HepG2 (cell line): ENCODE measurements at regions not wholly inside any gene's neighbourhood (a gene's known extent, or its start where the extent isn't known, plus 50 kb on each side); places are given as distances from the start of the nearest gene placed in this dataset.
A peak's percentile ranks its signal among the peaks of the same experiment; 100 is the strongest.

Experiments
- ASH2L ChIP-seq: fragments of 300-600, 200-600 bp; sonication (generic); IDR thresholded peaks from 2 replicates; pipeline ENCODE4 v1.7.0; 2017; ENCODE audit warnings: low read depth, mild to moderate bottlenecking, moderate library complexity, mixed read lengths, low read length; ENCODE audit not compliant: insufficient read length
- BCL6 ChIP-seq: IDR thresholded peaks from 2 replicates; pipeline ENCODE4 v1.6.1; 2016; ENCODE audit warnings: missing genetic modification reagents, missing compliant biosample characterization
- CEBPG ChIP-seq: IDR thresholded peaks from 2 replicates; pipeline ENCODE4 v1.6.1; 2016
- CREM ChIP-seq, 2 experiments: sonication (generic) in 1 of 2; formaldehyde crosslinking in 1 of 2; IDR thresholded peaks; 2 replicates each; pipeline versions ENCODE4 v1.4.0 to v1.6.1; 2016 to 2020; ENCODE audit warnings: antibody characterized with exemption in 1 of 2, mild to moderate bottlenecking in 1 of 2, missing genetic modification reagents in 1 of 2
- FOXP1 ChIP-seq, 2 experiments: fragments of 450-650 bp in 1 of 2; IDR thresholded peaks; 2 replicates each; pipeline ENCODE4 v1.6.1; 2017 to 2018; ENCODE audit warnings: antibody characterized with exemption in 1 of 2
- HNF4A ChIP-seq: sonication (generic); formaldehyde crosslinking; IDR thresholded peaks from 2 replicates; pipeline ENCODE4 v1.4.0; 2020; ENCODE audit warnings: missing genetic modification reagents
- RCOR2 ChIP-seq: IDR thresholded peaks from 2 replicates; pipeline ENCODE4 v1.6.1; 2016; ENCODE audit warnings: missing biosample characterization, missing genetic modification reagents
- SALL1 ChIP-seq: sonication (generic); formaldehyde crosslinking; IDR thresholded peaks from 2 replicates; pipeline ENCODE4 v1.8.0; 2022; ENCODE audit warnings: mild to moderate bottlenecking, missing genetic modification reagents
- SAP130 ChIP-seq: IDR thresholded peaks from 2 replicates; pipeline ENCODE4 v1.6.1; 2016; ENCODE audit warnings: low read depth
- SOX6 ChIP-seq, 2 experiments: fragments of 450-650 bp in 1 of 2; sonication (generic) in 1 of 2; formaldehyde crosslinking in 1 of 2; IDR thresholded peaks; 2 replicates each; pipeline versions ENCODE4 v1.4.0 to v1.6.1; 2017 to 2020; ENCODE audit warnings: antibody characterized with exemption in 1 of 2, mild to moderate bottlenecking in 1 of 2, missing genetic modification reagents in 1 of 2
- TCF7 ChIP-seq: sonication (generic); IDR thresholded peaks from 2 replicates; pipeline ENCODE4 v1.6.1; 2016; ENCODE audit warnings: antibody characterized with exemption, low read depth
- THAP11 ChIP-seq: IDR thresholded peaks from 2 replicates; pipeline ENCODE4 v1.6.1; 2016; ENCODE audit warnings: missing biosample characterization, missing genetic modification reagents
- ZFP82 ChIP-seq: sonication (generic); formaldehyde crosslinking; IDR thresholded peaks from 2 replicates; pipeline ENCODE4 v1.5.1; 2020; ENCODE audit warnings: mild to moderate bottlenecking, missing genetic modification reagents, borderline replicate concordance
- ZMYM3 ChIP-seq: sonication (generic); formaldehyde crosslinking; IDR thresholded peaks from 2 replicates; pipeline ENCODE4 v1.5.1; 2020; ENCODE audit warnings: mild to moderate bottlenecking, missing genetic modification reagents
- ZNF629 ChIP-seq: sonication (generic); formaldehyde crosslinking; conservative IDR thresholded peaks from 2 replicates; pipeline ENCODE4 v1.5.0; 2020; ENCODE audit warnings: missing genetic modification reagents
- TF ChIP-seq, protein P1 (sequence below): sonication (generic); formaldehyde crosslinking; IDR thresholded peaks from 2 replicates; pipeline ENCODE4 v1.4.0; 2020; ENCODE audit warnings: missing genetic modification reagents
- TF ChIP-seq, protein P2 (sequence below): IDR thresholded peaks from 2 replicates; pipeline ENCODE4 v1.6.1; 2016; ENCODE audit warnings: missing biosample characterization, missing genetic modification reagents, low read depth
- TF ChIP-seq, protein P3 (sequence below): sonication (generic); formaldehyde crosslinking; IDR thresholded peaks from 2 replicates; pipeline ENCODE4 v1.4.0; 2020; ENCODE audit warnings: missing genetic modification reagents
- TF ChIP-seq, protein P4 (sequence below), 2 experiments: fragments of 450-650 bp in 1 of 2; sonication (generic) in 1 of 2; formaldehyde crosslinking; IDR thresholded peaks; 2 replicates each; pipeline versions ENCODE4 v1.5.0 to v1.8.0; 2020 to 2022; ENCODE audit warnings: mild to moderate bottlenecking in 1 of 2, missing genetic modification reagents in 1 of 2
- TF ChIP-seq, protein P5 (sequence below): sonication (generic); formaldehyde crosslinking; IDR thresholded peaks from 2 replicates; pipeline ENCODE4 v1.4.0; 2020; ENCODE audit warnings: low read depth, mild to moderate bottlenecking, missing genetic modification reagents

DNA sequence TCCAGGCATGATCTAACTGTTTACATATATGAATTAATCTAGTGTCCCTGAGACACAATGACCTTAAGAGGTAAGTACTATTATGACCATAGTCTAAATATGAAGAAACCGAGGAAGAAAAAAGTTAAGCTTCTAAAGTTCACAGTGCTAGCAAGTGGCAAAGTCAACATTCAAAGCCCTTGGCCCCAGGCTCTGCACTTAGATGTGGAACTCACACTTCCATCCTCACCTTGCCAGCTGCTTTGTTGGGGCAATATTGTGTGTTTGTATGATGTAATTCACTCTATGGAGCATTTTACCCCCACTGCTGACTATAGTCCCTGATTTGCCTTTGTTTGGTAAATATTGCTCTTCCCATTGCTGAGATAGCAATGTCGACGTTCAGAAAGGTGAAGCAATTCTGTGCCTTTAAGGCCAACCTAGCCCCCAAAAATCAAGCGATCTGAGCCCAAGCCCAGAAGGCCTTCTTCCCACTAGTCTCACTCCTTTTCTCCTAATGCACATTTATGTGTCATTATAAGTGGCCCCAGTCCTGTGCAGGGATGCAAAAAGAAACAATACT lies 487.6 kb upstream of the ZMIZ1 start (continued):
- TF ChIP-seq RCOR2 (0 out of 2 replicates have a peak, but pooled peaks have one; percentile 49), CEBPG (CRISPR knock-in tag) (peak; percentile 26), ZMYM3 (CRISPR knock-in tag) (peak; percentile 76; the same call in 1 of the 2 replicates), ASH2L (no peak), BCL6 (CRISPR knock-in tag) (0 out of 2 replicates have a peak, but pooled peaks have one; percentile 11), SALL1 (CRISPR knock-in tag) (0 out of 2 replicates have a peak, but pooled peaks have one; percentile 21), SAP130 (CRISPR knock-in tag) (0 out of 2 replicates have a peak, but pooled peaks have one; percentile 23), SOX6 (IDR thresholded peaks at IDR 0.05) (no peak), SOX6 (CRISPR knock-in tag; IDR thresholded peaks at IDR 0.05) (peak; percentile 61; the same call in 1 of the 2 replicates), TCF7 (peak; percentile 21; the same call in 1 of the 2 replicates), CREM (IDR thresholded peaks at IDR 0.05) (no peak), CREM (CRISPR knock-in tag; IDR thresholded peaks at IDR 0.05) (no peak), HNF4A (CRISPR knock-in tag) (peak; percentile 41; the same call in 1 of the 2 replicates), FOXP1 (IDR thresholded peaks at IDR 0.05) (no peak), FOXP1 (CRISPR knock-in tag; IDR thresholded peaks at IDR 0.05) (peak; percentile 48; the same call in 1 of the 2 replicates), ZNF629 (CRISPR knock-in tag) (peak; percentile 96), THAP11 (CRISPR knock-in tag) (0 out of 2 replicates have a peak, but pooled peaks have one; percentile 31), ZFP82 (CRISPR knock-in tag) (no peak)
- TF ChIP-seq, protein P1, sequence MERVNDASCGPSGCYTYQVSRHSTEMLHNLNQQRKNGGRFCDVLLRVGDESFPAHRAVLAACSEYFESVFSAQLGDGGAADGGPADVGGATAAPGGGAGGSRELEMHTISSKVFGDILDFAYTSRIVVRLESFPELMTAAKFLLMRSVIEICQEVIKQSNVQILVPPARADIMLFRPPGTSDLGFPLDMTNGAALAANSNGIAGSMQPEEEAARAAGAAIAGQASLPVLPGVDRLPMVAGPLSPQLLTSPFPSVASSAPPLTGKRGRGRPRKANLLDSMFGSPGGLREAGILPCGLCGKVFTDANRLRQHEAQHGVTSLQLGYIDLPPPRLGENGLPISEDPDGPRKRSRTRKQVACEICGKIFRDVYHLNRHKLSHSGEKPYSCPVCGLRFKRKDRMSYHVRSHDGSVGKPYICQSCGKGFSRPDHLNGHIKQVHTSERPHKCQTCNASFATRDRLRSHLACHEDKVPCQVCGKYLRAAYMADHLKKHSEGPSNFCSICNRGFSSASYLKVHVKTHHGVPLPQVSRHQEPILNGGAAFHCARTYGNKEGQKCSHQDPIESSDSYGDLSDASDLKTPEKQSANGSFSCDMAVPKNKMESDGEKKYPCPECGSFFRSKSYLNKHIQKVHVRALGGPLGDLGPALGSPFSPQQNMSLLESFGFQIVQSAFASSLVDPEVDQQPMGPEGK = peak; percentile 48; the same call in 1 of the 2 replicates
- TF ChIP-seq, protein P2, sequence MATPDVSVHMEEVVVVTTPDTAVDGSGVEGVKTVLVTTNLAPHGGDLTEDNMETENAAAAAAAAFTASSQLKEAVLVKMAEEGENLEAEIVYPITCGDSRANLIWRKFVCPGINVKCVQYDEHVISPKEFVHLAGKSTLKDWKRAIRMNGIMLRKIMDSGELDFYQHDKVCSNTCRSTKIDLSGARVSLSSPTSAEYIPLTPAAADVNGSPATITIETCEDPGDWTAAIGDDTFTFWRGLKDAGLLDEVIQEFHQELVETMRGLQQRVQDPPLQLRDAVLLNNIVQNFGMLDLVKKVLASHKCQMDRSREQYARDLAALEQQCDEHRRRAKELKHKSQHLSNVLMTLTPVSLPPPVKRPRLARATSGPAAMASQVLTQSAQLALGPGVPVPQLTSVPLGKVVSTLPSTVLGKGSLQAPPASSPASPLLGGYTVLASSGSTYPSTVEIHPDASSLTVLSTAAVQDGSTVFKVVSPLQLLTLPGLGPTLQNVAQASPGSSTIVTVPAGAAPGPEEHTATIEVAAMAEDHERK (CRISPR knock-in tag) = no peak
- TF ChIP-seq, protein P3, sequence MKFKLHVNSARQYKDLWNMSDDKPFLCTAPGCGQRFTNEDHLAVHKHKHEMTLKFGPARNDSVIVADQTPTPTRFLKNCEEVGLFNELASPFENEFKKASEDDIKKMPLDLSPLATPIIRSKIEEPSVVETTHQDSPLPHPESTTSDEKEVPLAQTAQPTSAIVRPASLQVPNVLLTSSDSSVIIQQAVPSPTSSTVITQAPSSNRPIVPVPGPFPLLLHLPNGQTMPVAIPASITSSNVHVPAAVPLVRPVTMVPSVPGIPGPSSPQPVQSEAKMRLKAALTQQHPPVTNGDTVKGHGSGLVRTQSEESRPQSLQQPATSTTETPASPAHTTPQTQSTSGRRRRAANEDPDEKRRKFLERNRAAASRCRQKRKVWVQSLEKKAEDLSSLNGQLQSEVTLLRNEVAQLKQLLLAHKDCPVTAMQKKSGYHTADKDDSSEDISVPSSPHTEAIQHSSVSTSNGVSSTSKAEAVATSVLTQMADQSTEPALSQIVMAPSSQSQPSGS (CRISPR knock-in tag) = 0 out of 2 replicates have a peak, but pooled peaks have one; percentile 12
- TF ChIP-seq, protein P4, sequence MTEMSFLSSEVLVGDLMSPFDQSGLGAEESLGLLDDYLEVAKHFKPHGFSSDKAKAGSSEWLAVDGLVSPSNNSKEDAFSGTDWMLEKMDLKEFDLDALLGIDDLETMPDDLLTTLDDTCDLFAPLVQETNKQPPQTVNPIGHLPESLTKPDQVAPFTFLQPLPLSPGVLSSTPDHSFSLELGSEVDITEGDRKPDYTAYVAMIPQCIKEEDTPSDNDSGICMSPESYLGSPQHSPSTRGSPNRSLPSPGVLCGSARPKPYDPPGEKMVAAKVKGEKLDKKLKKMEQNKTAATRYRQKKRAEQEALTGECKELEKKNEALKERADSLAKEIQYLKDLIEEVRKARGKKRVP (CRISPR knock-in tag; IDR thresholded peaks at IDR 0.05) = peak in 1 of 2 experiments; percentile 38; a peak in 1 of 4 replicates
- TF ChIP-seq, protein P5, sequence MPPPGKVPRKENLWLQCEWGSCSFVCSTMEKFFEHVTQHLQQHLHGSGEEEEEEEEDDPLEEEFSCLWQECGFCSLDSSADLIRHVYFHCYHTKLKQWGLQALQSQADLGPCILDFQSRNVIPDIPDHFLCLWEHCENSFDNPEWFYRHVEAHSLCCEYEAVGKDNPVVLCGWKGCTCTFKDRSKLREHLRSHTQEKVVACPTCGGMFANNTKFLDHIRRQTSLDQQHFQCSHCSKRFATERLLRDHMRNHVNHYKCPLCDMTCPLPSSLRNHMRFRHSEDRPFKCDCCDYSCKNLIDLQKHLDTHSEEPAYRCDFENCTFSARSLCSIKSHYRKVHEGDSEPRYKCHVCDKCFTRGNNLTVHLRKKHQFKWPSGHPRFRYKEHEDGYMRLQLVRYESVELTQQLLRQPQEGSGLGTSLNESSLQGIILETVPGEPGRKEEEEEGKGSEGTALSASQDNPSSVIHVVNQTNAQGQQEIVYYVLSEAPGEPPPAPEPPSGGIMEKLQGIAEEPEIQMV (CRISPR knock-in tag) = no peak
- TF ChIP-seq, all 625 proteins: peak for 21
